AML-193 (cell line): ENCODE measurements at regions not wholly inside any gene's neighbourhood (a gene's known extent, or its start where the extent isn't known, plus 50 kb on each side); places are given as distances from the start of the nearest gene placed in this dataset.
"Not testable (repeated sequence)": the region's sequence is repeated elsewhere in the genome, so short reads cannot be mapped to it uniquely, and the experiment has no call there.

Source experiments
- DNase-seq, 2 experiments: peaks; one replicate each; lab custom pipeline; 2025; lab: John Stamatoyannopoulos, UW

DNA sequence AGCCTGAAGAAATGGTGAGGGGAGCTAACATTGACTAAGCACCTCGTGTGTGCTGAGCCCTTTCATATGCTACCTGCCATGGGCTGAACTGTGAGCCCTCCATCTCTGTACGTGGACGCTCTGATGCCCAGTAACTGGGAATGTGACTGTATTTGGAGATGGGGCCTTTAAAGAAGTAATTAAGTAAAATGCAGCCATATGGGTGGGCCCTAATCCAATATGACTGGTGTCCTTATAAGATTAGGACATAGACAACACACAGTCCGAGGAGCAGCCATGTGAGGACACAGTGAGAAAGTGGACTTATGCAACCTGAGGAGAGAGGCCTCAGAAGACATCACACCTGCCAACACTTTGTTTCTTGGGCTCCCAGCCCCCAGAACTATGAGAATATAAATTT, 92.7 kb upstream of the ATP1B1 start:
- no peak for DNase-seq

DNA sequence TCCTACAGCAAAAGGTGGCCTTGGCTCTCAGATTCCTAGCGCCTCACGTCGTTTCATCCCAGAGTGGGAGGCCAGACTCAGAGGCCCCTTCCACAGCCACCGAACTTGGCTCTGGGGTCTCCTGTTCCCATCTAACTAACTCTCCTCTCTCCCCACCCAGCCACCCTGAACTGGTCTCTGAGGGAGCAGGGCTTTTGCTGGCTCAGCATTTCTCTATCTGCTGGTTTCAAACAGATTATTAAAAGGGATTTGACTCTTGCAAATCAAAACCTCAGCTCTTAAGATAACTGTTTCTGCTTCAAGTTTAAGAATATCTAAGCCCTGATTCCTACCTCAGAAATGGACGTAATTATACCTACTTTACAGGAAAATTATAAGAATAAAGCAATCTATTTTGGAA, 91.0 kb upstream of the ATP1B1 start:
- DNase-seq = no peak

DNA sequence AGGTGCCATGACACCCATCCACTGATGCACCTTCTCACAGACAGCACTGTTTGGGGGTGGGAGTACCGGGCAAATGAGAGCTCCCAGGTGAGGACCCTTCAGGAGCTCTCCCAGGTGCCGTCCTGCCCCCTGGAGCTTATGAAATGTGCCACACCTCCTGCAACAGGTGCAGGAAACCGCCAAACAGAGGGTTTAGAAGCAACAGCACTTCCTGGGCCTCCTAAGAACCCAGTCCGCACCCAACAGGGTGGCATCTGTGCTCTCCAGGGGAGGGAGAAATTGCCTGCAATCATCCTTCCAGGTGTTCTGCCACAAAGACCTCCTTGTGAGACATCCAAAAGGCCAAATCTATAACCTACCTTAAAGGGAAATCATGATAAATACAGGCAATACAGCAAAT, 87.7 kb upstream of the ATP1B1 start:
- DNase-seq = no peak

DNA sequence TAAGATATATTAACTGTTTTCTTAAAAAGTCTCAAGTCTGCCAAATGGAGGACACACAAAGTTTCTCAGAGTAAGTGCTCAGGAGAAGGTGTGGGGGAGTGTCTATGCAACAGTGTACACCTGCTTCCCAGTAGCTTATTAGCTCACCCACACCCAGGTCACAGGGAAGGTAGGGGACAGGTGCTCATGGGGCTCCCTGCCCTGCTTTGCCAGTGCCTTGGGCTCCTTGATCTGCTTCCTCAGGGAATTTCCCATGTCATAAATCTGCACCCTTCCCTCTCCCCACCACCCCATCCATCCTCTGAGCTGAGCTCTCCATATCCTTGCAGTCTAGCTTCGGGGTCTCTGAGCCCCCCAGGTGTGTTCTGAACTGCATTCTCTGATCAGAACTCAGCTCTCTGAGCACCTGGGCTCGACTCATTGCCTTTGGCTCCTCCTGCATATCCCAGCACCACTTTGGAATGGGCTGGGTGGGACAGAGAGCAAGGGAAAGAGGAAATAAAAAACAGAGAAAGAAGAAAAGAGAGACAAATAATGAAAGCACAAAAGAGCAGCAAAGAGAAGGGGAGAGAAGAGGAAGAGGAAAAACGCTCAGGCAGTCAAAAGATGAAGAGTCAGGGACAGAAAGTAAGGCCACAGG, 87.0 kb upstream of the ATP1B1 start:
- DNase-seq = no peak

DNA sequence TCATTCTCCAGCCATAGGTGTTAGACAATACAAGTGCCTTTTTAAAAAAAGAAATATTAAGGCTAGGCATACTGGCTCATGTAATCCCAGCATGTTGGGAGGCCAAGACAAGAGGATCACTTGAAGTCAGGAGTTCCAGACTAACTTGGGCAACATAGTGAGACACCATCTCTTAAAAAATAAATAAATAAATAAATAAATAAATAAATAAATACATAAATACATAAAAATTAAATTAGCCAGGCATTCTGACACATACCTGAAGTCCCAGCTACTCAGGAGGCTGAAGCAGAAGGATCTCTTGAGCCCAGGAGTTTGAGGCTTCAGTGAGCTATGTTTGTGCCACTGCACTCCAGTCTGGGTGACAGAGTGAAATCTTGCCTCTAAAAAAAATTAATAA, 85.8 kb upstream of the ATP1B1 start:
- no peak for DNase-seq

GRCh38 chr1:169022648-169023047, 83.8 kb upstream of the ATP1B1 start:
- DNase-seq = no peak

DNA sequence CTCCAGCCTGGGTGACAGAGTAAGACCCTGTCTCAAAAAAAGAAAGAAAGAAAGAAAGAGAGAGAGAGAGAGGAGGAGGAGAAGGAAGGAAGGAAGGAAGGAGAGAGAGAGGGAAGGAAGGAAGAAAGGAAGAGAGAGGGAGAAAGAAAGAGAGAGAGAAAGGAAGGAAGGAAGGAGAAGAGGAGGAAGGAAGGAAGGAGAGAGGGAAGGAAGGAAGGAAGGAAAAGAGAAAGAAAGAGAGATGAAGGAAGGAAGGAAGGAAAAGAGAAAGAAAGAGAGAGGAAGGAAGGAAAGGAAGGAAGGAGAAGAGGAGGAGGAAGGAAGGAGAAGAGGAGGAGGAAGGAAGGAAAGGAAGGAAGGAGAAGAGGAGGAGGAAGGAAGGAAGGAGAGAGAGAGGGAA, 82.2 kb upstream of the ATP1B1 start:
- DNase-seq = no peak

DNA sequence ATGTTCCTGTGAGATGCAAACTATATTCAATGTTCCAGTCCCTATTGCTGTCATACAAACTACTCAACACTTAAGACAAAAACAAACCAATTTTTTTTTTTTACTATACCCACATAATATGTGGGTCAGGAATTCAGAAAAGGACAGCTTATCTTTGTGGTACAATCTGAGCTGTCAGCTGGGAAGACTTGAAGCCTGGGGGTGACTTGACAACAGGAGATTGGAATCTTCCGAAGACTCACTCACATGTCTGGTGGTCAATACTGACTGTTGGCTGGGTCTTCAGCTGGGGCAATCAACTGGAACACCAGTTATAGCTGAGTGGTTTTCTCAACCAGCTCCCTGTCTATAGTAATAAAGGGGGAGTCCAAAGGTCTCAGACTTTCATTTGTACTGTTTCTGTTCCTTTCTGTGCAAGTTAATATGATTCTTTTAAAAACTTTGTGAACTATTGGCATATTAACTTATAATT, 81.7 kb upstream of the ATP1B1 start:
- DNase-seq = no peak

- no peak for DNase-seq
Observed at GRCh38 chr1:169025412-169025811, 81.1 kb upstream of the ATP1B1 start.

- no peak for DNase-seq
Observed at GRCh38 chr1:169027607-169028320, 78.7 kb upstream of the ATP1B1 start.

DNA sequence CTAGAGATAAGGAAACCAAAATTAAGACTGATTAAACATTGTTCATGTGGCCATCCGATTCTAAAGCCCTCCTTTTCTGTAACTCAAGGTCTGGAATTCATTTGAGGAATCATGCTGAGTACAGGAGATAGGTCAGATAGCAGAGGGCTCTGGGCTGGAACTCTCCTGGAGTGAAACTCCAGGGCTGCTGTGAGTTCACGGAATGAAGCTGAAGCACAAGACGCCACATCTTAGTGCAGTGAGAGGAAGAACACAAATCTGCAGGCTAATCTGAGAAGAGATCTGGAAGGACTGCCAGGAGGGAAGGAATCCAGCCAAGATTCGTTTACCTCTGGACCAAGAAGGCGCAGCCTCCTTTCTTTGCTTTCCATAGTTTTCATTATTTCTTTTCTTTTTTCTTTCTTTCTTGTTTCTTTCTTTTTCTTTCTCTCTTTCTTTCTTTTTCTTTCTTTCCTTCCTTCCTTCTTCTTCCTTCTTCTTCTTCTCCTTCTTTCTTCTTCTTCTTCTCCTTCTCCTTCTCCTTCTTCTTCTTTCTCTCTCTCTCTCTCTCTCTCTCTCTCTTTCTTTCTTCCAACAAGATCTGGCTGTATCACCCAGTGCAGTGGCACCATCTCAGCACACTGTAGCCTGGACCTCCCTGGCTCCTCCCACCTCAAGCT, 74.8 kb upstream of the ATP1B1 start:
- DNase-seq = no peak

DNA sequence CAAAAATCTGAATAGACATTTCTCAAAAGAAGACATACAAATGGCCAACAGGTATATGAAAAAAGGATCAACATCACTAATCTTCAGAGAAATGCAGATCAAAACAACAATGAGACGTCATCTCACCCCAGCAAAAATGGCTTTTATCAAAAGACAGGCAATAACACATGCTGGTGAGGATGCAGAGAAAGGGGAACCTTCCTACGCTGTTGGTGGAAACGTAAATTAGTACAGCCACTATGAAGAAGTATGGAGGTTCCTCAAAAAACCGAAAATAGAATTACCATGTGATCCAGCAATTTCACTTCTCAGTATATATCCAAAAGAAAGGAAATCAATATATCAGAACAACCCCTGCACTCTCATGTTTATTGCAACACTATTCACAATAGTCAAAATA, 65.1 kb upstream of the ATP1B1 start:
- peak; percentile 30 to 37 for DNase-seq

DNA sequence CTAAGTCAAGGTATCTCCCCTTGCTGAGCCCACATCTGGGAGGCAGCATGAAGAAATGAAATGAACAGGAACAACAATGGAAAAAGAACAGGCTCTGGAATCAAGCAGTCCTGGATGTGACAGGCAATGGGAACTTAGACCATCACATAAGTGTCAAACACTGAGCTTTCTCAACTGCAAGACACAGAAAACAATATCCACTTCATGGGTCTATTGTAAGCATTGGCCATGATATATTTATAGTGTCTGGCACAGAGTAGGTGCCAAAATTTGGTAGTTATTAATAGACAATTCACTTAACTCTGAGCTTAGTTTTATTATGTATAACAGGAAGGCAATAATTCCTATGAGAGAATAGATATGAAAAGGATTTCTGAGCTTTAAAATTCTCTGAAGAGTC, 64.1 kb upstream of the ATP1B1 start:
- DNase-seq = no peak

DNA sequence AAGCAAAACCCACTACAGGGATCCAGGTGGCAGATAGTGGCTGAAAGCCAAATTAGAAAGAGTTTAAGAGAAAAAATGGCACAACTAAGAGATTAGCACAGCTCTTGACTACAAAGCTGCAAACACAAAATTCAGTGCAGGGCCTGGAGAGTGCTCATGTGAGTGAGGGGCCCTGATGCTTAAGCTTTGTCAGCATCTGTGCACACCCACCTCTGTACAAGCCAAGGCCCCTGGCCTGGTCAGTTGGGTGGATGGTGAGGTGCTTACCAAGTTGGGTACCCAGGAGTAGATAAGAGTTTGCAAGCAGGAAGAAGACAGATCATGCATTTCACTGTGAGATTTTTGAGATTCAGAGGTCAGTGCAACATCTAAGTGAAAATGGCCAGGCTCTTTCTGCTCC, 62.7 kb upstream of the ATP1B1 start:
- no peak for DNase-seq

- DNase-seq = peak; percentile 75 to 89
Observed at GRCh38 chr1:169044296-169044695, 62.2 kb upstream of the ATP1B1 start.

- no peak for DNase-seq
Observed at GRCh38 chr1:169044971-169045370, 61.5 kb upstream of the ATP1B1 start.

DNA sequence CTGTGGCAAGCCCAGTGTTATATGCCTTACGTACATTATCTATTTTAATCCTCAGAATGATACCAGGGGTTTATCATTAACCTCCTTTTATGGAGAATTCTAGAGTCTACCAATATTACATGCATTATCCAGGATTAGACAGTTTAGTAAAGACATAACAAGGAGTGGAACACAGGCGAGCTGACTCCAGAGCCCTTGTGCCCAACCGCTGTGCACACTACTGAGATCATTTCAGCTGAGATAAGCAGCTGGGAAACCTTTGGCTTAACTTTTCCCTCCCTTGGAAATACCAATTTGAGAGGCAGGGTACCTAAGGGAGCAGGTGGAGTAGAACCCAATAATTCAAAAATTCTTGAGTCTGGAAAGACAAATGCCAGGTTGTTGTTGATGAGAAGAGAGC, 59.8 kb upstream of the ATP1B1 start:
- DNase-seq = no peak

GRCh38 chr1:169047074-169047473, 59.4 kb upstream of the ATP1B1 start:
- no peak for DNase-seq

- DNase-seq = peak; percentile 13 to 39
Observed at GRCh38 chr1:169048043-169048442, 58.4 kb upstream of the ATP1B1 start.

DNA sequence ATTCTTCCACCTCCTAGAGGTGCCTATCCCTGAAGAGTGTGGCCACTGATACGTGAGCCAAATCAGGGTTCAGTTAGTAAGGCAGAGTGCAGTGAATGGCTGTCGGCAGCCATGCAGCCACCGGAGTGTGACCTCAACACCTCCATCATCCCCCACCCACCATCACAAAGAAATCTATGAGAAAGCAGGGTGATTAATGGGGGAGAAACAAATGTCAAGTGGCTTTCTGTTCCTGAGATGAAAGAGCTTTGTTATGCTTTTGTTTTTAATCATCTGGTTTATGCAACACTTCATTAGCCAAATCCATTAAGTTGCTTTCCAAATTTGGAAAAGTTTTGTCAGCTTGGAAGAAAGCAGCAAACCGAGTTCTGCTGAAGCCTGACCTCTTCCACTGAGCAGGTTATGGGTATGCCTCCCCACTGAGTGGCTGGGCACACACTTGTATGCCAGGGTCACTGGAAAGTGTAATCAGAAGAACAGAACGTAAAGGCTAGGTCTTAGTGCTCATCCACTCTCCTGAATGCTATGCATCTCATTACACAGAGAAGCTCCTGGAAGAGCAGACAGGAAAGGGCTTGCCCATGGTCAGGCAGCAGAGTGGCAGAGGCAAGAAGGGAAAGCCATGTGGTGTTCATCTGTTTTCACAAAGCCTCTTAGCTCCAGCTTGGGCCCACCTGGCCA, 57.1 kb upstream of the ATP1B1 start:
- no peak for DNase-seq

DNA sequence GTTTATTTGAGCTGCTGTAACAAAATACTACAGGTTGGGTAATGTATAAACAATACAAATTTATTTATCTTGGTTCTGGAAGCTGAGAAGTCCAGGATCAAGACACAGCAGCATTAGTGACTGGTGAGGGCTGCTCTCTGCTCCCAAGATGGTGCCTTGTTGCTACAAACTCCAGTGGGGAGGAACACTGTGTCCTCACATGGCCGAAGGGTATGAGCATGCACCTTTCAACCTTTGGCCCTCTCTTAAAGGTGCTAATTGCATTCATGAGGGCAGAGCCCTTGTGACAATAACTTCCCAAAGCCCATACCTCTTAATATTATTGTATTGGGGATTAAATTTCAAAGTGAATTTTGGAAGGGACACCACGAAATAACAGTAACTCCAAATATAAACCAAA, 55.3 kb upstream of the ATP1B1 start:
- DNase-seq = no peak

DNA sequence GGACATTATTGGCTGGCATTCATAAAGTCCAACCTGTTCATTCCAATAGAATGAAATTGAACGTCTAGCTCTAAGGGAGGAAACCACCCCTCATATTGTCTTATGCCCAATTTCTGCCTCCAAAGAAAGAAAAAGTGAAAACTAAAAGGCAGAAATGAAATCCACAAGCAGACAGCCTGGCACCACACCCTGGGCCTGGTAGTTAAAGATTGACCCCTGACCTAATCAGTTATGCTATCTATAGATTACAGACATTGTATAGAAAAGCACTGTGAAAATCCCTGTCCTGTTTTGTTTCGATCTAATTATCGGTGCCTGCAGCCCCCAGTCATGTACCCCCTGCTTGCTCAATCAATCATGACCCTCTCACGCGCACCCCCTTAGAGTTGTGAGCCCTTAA, 54.3 kb upstream of the ATP1B1 start:
- DNase-seq = not testable (repeated sequence)

GRCh38 chr1:169052727-169053126, 53.8 kb upstream of the ATP1B1 start:
- no peak for DNase-seq
